Neural progenitor cell (in vitro differentiated cells): ENCODE measurements at regions not wholly inside any gene's neighbourhood (a gene's known extent, or its start where the extent isn't known, plus 50 kb on each side); places are given as distances from the start of the nearest gene placed in this dataset.

Experiments
- CTCF ChIP-seq: fragments of 200-600 bp; sonication (generic); IDR thresholded peaks from 2 replicates; pipeline ENCODE4 v1.5.1; 2017; ENCODE audit warnings: antibody characterized with exemption, mild to moderate bottlenecking
- EZH2 ChIP-seq: fragments of 200-600 bp; sonication (generic); IDR thresholded peaks from 2 replicates; pipeline ENCODE4 v1.6.1; 2017; ENCODE audit warnings: antibody characterized with exemption, mild to moderate bottlenecking, moderate library complexity

GRCh38 chr14:71467361-71467811 lies 464.8 kb upstream of the RGS6 start:
- no peak for TF ChIP-seq CTCF
- no peak for TF ChIP-seq EZH2
